ENCODE measurements at regions not wholly inside any gene's neighbourhood (a gene's known extent, or its start where the extent isn't known, plus 50 kb on each side); places are given as distances from the start of the nearest gene placed in this dataset.

- Histone ChIP-seq H3K4me3 (no peak overlapping the region), H3K27ac (ENCODE audit: control insufficient read depth, insufficient read depth) (no peak overlapping the region), H3K4me2 (ENCODE audit: control insufficient read depth, insufficient read depth) (no peak overlapping the region), H3K9ac (ENCODE audit: control insufficient read depth, insufficient read depth, low read length) (no peak overlapping the region), H4K20me1 (ENCODE audit: control insufficient read depth, insufficient read depth) (no peaks in the 10 kb centered on the region), H3K9me3 (replicated peaks; ENCODE audit: control insufficient read depth, insufficient read depth, low read length) (no peaks in the 10 kb centered on the region), H3K79me2 (ENCODE audit: control insufficient read depth, insufficient read depth, low read length) (no peaks in the 10 kb centered on the region), H3K4me1 (ENCODE audit: control insufficient read depth, insufficient read depth, low read length) (no peaks in the 10 kb centered on the region), H3K27me3 (replicated peaks in 1 of 2; ENCODE audit: control insufficient read depth in 2 of 2, insufficient read depth in 2 of 2, low read length in 1 of 2) (no peaks in the 10 kb centered on the region), H2AFZ (ENCODE audit: control insufficient read depth, low read depth, low read length) (no peak overlapping the region), H3K36me3 (ENCODE audit: control insufficient read depth in 2 of 2, insufficient read depth in 2 of 2, low read length in 1 of 2) (no peaks in the 10 kb centered on the region)
- CTCF ChIA-PET, result no interaction called here
- SMC1A ChIA-PET (ENCODE audit: uncharacterized antibody, unreplicated experiment), result no interaction called here
- DNase-seq (ENCODE audit: low read depth, low spot score) (no peak), ATAC-seq (no peak), FAIRE-seq (no peak)
- TF ChIP-seq, protein P1, sequence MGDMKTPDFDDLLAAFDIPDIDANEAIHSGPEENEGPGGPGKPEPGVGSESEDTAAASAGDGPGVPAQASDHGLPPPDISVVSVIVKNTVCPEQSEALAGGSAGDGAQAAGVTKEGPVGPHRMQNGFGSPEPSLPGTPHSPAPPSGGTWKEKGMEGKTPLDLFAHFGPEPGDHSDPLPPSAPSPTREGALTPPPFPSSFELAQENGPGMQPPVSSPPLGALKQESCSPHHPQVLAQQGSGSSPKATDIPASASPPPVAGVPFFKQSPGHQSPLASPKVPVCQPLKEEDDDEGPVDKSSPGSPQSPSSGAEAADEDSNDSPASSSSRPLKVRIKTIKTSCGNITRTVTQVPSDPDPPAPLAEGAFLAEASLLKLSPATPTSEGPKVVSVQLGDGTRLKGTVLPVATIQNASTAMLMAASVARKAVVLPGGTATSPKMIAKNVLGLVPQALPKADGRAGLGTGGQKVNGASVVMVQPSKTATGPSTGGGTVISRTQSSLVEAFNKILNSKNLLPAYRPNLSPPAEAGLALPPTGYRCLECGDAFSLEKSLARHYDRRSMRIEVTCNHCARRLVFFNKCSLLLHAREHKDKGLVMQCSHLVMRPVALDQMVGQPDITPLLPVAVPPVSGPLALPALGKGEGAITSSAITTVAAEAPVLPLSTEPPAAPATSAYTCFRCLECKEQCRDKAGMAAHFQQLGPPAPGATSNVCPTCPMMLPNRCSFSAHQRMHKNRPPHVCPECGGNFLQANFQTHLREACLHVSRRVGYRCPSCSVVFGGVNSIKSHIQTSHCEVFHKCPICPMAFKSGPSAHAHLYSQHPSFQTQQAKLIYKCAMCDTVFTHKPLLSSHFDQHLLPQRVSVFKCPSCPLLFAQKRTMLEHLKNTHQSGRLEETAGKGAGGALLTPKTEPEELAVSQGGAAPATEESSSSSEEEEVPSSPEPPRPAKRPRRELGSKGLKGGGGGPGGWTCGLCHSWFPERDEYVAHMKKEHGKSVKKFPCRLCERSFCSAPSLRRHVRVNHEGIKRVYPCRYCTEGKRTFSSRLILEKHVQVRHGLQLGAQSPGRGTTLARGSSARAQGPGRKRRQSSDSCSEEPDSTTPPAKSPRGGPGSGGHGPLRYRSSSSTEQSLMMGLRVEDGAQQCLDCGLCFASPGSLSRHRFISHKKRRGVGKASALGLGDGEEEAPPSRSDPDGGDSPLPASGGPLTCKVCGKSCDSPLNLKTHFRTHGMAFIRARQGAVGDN (IDR thresholded peaks at IDR 0.05), result no peak
- no peak for TF ChIP-seq HDAC6 (IDR thresholded peaks at IDR 0.05; ENCODE audit: unreplicated experiment)
- TF ChIP-seq RUNX3 (IDR thresholded peaks at IDR 0.05; ENCODE audit: low read length), result no peak
- TF ChIP-seq, protein P2, sequence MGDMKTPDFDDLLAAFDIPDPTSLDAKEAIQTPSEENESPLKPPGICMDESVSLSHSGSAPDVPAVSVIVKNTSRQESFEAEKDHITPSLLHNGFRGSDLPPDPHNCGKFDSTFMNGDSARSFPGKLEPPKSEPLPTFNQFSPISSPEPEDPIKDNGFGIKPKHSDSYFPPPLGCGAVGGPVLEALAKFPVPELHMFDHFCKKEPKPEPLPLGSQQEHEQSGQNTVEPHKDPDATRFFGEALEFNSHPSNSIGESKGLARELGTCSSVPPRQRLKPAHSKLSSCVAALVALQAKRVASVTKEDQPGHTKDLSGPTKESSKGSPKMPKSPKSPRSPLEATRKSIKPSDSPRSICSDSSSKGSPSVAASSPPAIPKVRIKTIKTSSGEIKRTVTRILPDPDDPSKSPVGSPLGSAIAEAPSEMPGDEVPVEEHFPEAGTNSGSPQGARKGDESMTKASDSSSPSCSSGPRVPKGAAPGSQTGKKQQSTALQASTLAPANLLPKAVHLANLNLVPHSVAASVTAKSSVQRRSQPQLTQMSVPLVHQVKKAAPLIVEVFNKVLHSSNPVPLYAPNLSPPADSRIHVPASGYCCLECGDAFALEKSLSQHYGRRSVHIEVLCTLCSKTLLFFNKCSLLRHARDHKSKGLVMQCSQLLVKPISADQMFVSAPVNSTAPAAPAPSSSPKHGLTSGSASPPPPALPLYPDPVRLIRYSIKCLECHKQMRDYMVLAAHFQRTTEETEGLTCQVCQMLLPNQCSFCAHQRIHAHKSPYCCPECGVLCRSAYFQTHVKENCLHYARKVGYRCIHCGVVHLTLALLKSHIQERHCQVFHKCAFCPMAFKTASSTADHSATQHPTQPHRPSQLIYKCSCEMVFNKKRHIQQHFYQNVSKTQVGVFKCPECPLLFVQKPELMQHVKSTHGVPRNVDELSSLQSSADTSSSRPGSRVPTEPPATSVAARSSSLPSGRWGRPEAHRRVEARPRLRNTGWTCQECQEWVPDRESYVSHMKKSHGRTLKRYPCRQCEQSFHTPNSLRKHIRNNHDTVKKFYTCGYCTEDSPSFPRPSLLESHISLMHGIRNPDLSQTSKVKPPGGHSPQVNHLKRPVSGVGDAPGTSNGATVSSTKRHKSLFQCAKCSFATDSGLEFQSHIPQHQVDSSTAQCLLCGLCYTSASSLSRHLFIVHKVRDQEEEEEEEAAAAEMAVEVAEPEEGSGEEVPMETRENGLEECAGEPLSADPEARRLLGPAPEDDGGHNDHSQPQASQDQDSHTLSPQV (IDR thresholded peaks at IDR 0.05), result no peak
- in situ Hi-C loops (cut with MboI) (no loop called here), intact Hi-C loops (cut with micrococcal nuclease; ENCODE audit: unreplicated experiment) (no loop called here)
- 0% methylated on average over 4 of the region's 4 CpGs for WGBS (ENCODE audit: insufficient coverage, insufficient replicate concordance, low lambda C conversion rate, missing lambda C conversion rate)
- BruUV-seq (replicated peaks), result no TSS peak
- RAD21 ChIA-PET (ENCODE audit: unreplicated experiment), result no interaction called here
- POLR2A ChIA-PET, result no interaction called here
Observed at GRCh38 chr2:66694087-66694860, 259.3 kb downstream of the MEIS1 start.

Data from GM12878 (cell line).